ENCODE measurements at regions not wholly inside any gene's neighbourhood (a gene's known extent, or its start where the extent isn't known, plus 50 kb on each side); places are given as distances from the start of the nearest gene placed in this dataset.

- TF ChIP-seq CTCF (IDR thresholded peaks at IDR 0.05) (no peak), POLR2A (IDR thresholded peaks at IDR 0.05) (no peak)
Measured at GRCh38 chr2:146388757-146389156, 1456.1 kb upstream of the ACVR2A start.

Data from uterus (tissue), 2 donors.